ENCODE measurements at regions not wholly inside any gene's neighbourhood (a gene's known extent, or its start where the extent isn't known, plus 50 kb on each side); places are given as distances from the start of the nearest gene placed in this dataset.

- no peak for DNase-seq (ENCODE audit: low read depth)
- TF ChIP-seq, protein P1, sequence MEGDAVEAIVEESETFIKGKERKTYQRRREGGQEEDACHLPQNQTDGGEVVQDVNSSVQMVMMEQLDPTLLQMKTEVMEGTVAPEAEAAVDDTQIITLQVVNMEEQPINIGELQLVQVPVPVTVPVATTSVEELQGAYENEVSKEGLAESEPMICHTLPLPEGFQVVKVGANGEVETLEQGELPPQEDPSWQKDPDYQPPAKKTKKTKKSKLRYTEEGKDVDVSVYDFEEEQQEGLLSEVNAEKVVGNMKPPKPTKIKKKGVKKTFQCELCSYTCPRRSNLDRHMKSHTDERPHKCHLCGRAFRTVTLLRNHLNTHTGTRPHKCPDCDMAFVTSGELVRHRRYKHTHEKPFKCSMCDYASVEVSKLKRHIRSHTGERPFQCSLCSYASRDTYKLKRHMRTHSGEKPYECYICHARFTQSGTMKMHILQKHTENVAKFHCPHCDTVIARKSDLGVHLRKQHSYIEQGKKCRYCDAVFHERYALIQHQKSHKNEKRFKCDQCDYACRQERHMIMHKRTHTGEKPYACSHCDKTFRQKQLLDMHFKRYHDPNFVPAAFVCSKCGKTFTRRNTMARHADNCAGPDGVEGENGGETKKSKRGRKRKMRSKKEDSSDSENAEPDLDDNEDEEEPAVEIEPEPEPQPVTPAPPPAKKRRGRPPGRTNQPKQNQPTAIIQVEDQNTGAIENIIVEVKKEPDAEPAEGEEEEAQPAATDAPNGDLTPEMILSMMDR (conservative IDR thresholded peaks at IDR 0.05; ENCODE audit: control insufficient read depth, insufficient read depth, low read depth, low read length) = no peak
- no peak overlapping the region for H3K4me3 ChIP-seq (ENCODE audit: control insufficient read depth, low read depth, low read length)
Measured at GRCh38 chr12:58523360-58523759, 396.9 kb downstream of the LRIG3 start.

DNA sequence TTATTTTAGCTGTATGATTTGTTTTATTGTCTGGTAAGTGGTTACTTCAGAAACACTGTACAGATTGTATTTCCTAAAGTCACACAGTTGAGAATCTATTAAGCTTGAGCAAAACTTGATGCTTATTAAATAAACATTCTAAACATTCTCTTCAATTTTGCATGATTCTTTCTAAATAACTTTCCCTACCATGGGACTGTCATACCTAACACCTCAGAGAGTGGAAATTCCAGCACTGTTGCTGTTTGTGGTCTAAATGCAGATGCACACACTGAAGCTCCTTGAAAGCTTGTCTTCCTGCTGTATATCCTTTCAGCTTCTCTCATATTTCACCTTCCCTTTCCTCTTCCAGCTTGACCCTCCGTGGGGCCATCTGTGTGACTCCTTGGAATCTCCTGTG, 392.0 kb downstream of the LRIG3 start:
- no peak for DNase-seq (ENCODE audit: low read depth)
- TF ChIP-seq, protein P1 (conservative IDR thresholded peaks at IDR 0.05; ENCODE audit: control insufficient read depth, insufficient read depth, low read depth, low read length) = no peak
- no peak overlapping the region for H3K4me3 ChIP-seq (ENCODE audit: control insufficient read depth, low read depth, low read length)

DNA sequence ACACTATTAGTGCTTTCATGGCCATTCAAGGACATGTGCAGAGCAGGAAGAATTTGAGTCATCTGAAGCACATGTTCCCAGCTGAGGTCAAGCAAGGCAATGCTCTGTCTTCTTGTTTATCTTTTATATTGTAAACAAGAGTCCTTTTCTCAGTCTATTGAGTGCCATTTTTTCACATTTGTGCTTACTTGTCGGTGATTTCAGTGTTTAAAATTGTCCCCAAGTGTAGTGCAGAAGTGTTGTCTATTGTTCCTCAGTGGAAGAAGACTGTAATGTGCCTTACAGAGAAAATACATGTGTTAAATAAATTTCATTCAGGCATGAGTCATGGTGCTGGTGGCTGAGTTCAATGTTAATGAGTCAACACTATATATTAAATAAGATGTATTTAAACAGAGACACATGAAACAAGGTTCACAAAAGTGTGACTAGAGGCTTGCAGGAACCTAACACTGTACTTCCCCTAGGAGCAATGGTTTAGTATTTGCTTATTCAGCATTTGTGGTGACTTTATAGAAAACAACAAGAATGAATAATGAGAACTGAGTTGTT, 391.1 kb downstream of the LRIG3 start:
- TF ChIP-seq, protein P1 (conservative IDR thresholded peaks at IDR 0.05; ENCODE audit: control insufficient read depth, insufficient read depth, low read depth, low read length) = no peak
- H3K4me3 ChIP-seq (ENCODE audit: control insufficient read depth, low read depth, low read length) = no peak overlapping the region
- peak; percentile 94 for DNase-seq (ENCODE audit: low read depth)

- H3K4me3 ChIP-seq (ENCODE audit: control insufficient read depth, low read depth, low read length) = no peak overlapping the region
- TF ChIP-seq, protein P1 (conservative IDR thresholded peaks at IDR 0.05; ENCODE audit: control insufficient read depth, insufficient read depth, low read depth, low read length) = no peak
- DNase-seq (ENCODE audit: low read depth) = peak; percentile 98
Measured at GRCh38 chr12:58529897-58530741, 390.2 kb downstream of the LRIG3 start.

DNA sequence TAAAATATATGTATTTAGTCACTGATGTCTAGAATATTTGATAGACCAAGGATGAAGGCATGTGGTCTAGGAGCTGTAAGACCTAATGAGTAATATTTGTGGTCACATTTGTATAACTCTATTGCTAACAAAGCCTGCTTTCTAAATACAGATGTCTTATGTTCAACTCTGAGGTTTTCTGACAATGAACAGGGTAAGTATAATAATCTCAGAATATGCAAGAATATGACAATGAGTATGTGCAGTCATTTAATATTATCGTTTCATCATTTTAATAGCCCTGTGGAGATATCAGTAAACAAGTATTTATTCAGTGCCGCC, 389.6 kb downstream of the LRIG3 start:
- peak; percentile 89 for DNase-seq (ENCODE audit: low read depth)
- TF ChIP-seq, protein P1 (conservative IDR thresholded peaks at IDR 0.05; ENCODE audit: control insufficient read depth, insufficient read depth, low read depth, low read length) = no peak
- no peak overlapping the region for H3K4me3 ChIP-seq (ENCODE audit: control insufficient read depth, low read depth, low read length)

DNA sequence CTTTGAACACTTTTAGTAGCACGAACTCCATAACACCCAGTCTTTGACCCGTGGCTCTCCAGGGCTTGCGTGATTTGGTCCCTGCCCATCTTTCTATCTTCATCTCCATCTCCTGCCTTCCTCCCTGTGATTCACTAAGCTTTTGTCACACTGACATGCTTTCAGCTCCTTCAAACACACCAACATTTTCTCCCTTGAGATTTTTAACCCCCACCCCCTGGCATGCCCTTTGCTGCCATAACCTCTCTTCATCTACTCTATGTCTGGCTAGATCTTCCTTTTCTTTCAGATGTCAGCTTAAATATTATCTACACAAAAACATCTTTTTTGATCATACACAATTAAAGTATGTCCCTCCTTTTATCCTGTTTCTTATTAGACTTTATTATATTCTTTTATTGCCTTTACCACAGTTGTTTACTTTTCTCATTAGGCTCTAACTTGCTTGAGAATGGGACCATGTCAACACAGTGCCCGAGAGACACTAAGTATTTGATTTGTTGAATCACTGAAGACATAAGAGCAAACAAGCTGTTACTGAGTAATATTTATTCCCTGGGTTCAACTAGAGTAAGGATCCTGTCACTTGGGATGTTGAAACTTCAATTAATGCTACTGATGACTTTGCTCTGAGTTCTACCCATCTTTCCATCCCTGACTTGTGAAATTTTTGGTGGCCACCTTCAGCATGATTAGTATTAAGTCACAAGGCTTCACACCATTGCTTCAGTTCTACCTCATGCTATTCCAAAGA, 387.3 kb downstream of the LRIG3 start:
- H3K4me3 ChIP-seq (ENCODE audit: control insufficient read depth, low read depth, low read length) = no peak overlapping the region
- no peak for DNase-seq (ENCODE audit: low read depth)
- TF ChIP-seq, protein P1 (conservative IDR thresholded peaks at IDR 0.05; ENCODE audit: control insufficient read depth, insufficient read depth, low read depth, low read length) = no peak

Measured in fibroblast of mammary gland (primary cell).